Activated CD4-positive, alpha-beta T cell treated with anti-CD3 and anti-CD28 coated beads, Interleukin-2, amount 10 ng/mL, durations not matched to agents 7 days and 5 days (primary cell): ENCODE measurements at regions not wholly inside any gene's neighbourhood (a gene's known extent, or its start where the extent isn't known, plus 50 kb on each side); places are given as distances from the start of the nearest gene placed in this dataset.
A peak's percentile ranks its signal among the peaks of the same experiment; 100 is the strongest.

ENCODE experiments used
- CTCF ChIA-PET: fragments of 350-600 bp; sonication (Branson Sonifier 250); formaldehyde crosslinking; loops from one replicate; lab custom pipeline; 2021; ENCODE audit warnings: antibody characterized with exemption; lab: Charles Lee
- POLR2A ChIA-PET: fragments of 350-600 bp; sonication (Branson Sonifier 250); formaldehyde crosslinking; loops from one replicate; lab custom pipeline; 2021; ENCODE audit warnings: antibody characterized with exemption; lab: Charles Lee
- DNase-seq: peaks from one replicate; pipeline ENCODE4 v3.0.0-alpha.2; 2020
- H3K27ac Mint-ChIP-seq: one replicate; pipeline ENCODE4 v1.8.0; 2021; ENCODE audit warnings: mild to moderate bottlenecking, moderate library complexity, mixed read lengths
- H3K27me3 Mint-ChIP-seq: one replicate; pipeline ENCODE4 v1.8.0; 2021; ENCODE audit warnings: mixed read lengths
- H3K36me3 Mint-ChIP-seq: one replicate; pipeline ENCODE4 v1.8.0; 2021; ENCODE audit warnings: low read depth, mixed read lengths
- H3K4me1 Mint-ChIP-seq: one replicate; pipeline ENCODE4 v1.8.0; 2021; ENCODE audit warnings: mixed read lengths
- H3K4me3 Mint-ChIP-seq: one replicate; pipeline ENCODE4 v1.8.0; 2021; ENCODE audit warnings: mild to moderate bottlenecking, moderate library complexity, mixed read lengths
- H3K9me3 Mint-ChIP-seq: one replicate; pipeline ENCODE4 v1.8.0; 2021; ENCODE audit warnings: mixed read lengths

GRCh38 chr15:36478561-36478960 is 100.9 kb upstream of the CDIN1 start:
- ChIA-PET POLR2A (no interaction called here), CTCF (no interaction called here)
- Mint-ChIP-seq H3K36me3 (no peaks in the 10 kb centered on the region), H3K27ac (no peak overlapping the region), H3K4me3 (no peak overlapping the region), H3K27me3 (no peaks in the 10 kb centered on the region), H3K9me3 (no peaks in the 10 kb centered on the region), H3K4me1 (no peaks in the 10 kb centered on the region)
- no peak for DNase-seq

- H3K4me1 Mint-ChIP-seq, result no peaks in the 10 kb centered on the region
- CTCF ChIA-PET, result no interaction called here
- DNase-seq, result no peak
- H3K27ac Mint-ChIP-seq, result no peak overlapping the region
- no peaks in the 10 kb centered on the region for H3K27me3 Mint-ChIP-seq
- POLR2A ChIA-PET, result no interaction called here
- no peaks in the 10 kb centered on the region for H3K9me3 Mint-ChIP-seq
- no peak overlapping the region for H3K4me3 Mint-ChIP-seq
- H3K36me3 Mint-ChIP-seq, result no peaks in the 10 kb centered on the region
Observed at GRCh38 chr15:36479200-36479896, 100.1 kb upstream of the CDIN1 start.

- no peaks in the 10 kb centered on the region for H3K27me3 Mint-ChIP-seq
- no peaks in the 10 kb centered on the region for H3K36me3 Mint-ChIP-seq
- CTCF ChIA-PET, result no interaction called here
- H3K27ac Mint-ChIP-seq, result no peak overlapping the region
- DNase-seq, result no peak
- no peak overlapping the region for H3K4me3 Mint-ChIP-seq
- no peaks in the 10 kb centered on the region for H3K9me3 Mint-ChIP-seq
- POLR2A ChIA-PET, result no interaction called here
- no peaks in the 10 kb centered on the region for H3K4me1 Mint-ChIP-seq
Observed at GRCh38 chr15:36481156-36481555, 98.3 kb upstream of the CDIN1 start.

- Mint-ChIP-seq H3K9me3 (no peaks in the 10 kb centered on the region), H3K27ac (no peak overlapping the region), H3K27me3 (no peaks in the 10 kb centered on the region), H3K4me1 (no peaks in the 10 kb centered on the region), H3K4me3 (no peak overlapping the region), H3K36me3 (no peaks in the 10 kb centered on the region)
- CTCF ChIA-PET, result interaction anchor here (0.9 kb wide), 1 partner anchor 8 kb away, joined by 3 read pairs; no protein-coding TSS in a partner anchor
- no peak for DNase-seq
- POLR2A ChIA-PET, result no interaction called here
Observed at GRCh38 chr15:36483409-36483808, 96.0 kb upstream of the CDIN1 start.

GRCh38 chr15:36484038-36484778 is 95.2 kb upstream of the CDIN1 start:
- Mint-ChIP-seq H3K27ac (no peak overlapping the region), H3K4me3 (no peak overlapping the region), H3K9me3 (no peaks in the 10 kb centered on the region), H3K4me1 (no peaks in the 10 kb centered on the region), H3K27me3 (no peaks in the 10 kb centered on the region), H3K36me3 (no peaks in the 10 kb centered on the region)
- POLR2A ChIA-PET, result no interaction called here
- no peak for DNase-seq
- CTCF ChIA-PET, result interaction anchor here (0.9 kb wide), 1 partner anchor 9 kb away, joined by 3 read pairs; no protein-coding TSS in a partner anchor

DNA sequence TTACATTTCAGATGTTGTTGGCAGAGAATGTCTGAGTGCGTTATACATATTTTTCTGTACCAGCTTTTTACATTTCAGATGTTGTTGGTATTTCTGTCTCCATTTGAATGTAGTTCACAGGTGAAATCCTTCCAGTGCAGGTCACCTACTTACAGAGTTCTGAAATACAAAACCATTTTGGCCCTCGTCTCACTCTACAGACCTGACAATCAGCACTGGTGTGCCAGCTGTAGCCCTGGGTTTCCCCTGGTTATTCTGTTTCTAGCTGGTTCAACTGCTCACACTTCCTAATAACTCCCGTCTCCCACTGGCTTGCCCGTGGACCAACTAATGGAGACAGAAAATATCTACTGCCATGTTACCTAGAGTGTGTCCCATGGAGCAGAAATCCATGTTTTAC is 87.5 kb upstream of the CDIN1 start:
- H3K4me3 Mint-ChIP-seq, result no peak overlapping the region
- DNase-seq, result no peak
- no peaks in the 10 kb centered on the region for H3K4me1 Mint-ChIP-seq
- ChIA-PET CTCF (interaction anchor here (0.7 kb wide), 1 partner anchor 235 kb away, joined by 3 read pairs; no protein-coding TSS in a partner anchor), POLR2A (no interaction called here)
- H3K27me3 Mint-ChIP-seq, result peaks cover 2% of the 10 kb centered on the region
- H3K9me3 Mint-ChIP-seq, result no peaks in the 10 kb centered on the region
- H3K27ac Mint-ChIP-seq, result no peak overlapping the region
- H3K36me3 Mint-ChIP-seq, result no peaks in the 10 kb centered on the region

GRCh38 chr15:36495456-36495991 is 83.9 kb upstream of the CDIN1 start:
- Mint-ChIP-seq H3K36me3 (no peaks in the 10 kb centered on the region), H3K4me3 (no peak overlapping the region), H3K9me3 (no peaks in the 10 kb centered on the region), H3K27me3 (peaks cover 16% of the 10 kb centered on the region), H3K27ac (no peak overlapping the region), H3K4me1 (no peaks in the 10 kb centered on the region)
- no peak for DNase-seq
- POLR2A ChIA-PET, result no interaction called here
- CTCF ChIA-PET, result no interaction called here

DNA sequence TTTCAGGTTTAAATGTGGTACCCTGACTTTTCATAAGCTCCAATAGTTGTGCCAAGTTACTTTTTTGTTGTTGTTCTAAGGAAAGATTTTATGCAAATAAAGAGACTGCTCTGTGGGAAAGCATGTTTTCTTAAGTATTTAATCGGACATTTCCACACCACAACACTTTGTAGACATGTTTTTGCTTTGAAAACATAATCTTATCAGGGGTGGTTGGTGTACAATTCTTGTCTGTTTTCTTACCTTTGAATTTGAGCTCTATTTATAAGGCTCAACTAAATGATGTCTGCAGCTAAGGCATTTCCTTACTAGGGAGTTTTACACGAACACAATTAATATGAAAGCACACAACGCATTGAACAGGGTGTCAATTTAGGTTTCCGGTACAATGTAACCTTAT is 81.5 kb upstream of the CDIN1 start:
- H3K27ac Mint-ChIP-seq, result no peak overlapping the region
- ChIA-PET CTCF (no interaction called here), POLR2A (no interaction called here)
- H3K27me3 Mint-ChIP-seq, result peaks cover 25% of the 10 kb centered on the region
- no peak overlapping the region for H3K4me3 Mint-ChIP-seq
- no peaks in the 10 kb centered on the region for H3K36me3 Mint-ChIP-seq
- no peaks in the 10 kb centered on the region for H3K4me1 Mint-ChIP-seq
- no peaks in the 10 kb centered on the region for H3K9me3 Mint-ChIP-seq
- no peak for DNase-seq

DNA sequence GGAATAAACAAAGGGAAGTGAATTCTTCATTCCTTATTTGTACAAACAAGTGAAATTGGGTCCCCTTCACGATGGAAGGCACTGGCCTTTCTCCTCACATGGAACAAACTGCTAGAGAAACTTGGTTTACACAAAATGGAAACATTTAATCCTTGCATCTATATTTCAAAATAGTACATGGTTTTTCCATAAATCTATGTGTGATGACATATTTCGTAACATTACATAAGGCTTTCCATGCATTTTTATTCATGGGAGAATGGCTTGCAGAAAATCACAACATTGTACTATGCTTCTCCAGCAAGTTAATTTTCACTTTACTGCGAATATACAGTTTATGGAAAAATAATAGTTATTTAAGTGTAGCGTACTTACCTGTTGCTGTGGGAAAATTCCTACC is 81.0 kb upstream of the CDIN1 start:
- H3K36me3 Mint-ChIP-seq, result no peaks in the 10 kb centered on the region
- ChIA-PET CTCF (no interaction called here), POLR2A (no interaction called here)
- no peak overlapping the region for H3K27ac Mint-ChIP-seq
- H3K4me1 Mint-ChIP-seq, result no peaks in the 10 kb centered on the region
- no peak overlapping the region for H3K4me3 Mint-ChIP-seq
- peaks cover 28% of the 10 kb centered on the region for H3K27me3 Mint-ChIP-seq
- no peak for DNase-seq
- no peaks in the 10 kb centered on the region for H3K9me3 Mint-ChIP-seq

GRCh38 chr15:36498916-36499315 is 80.5 kb upstream of the CDIN1 start:
- peaks cover 28% of the 10 kb centered on the region for H3K27me3 Mint-ChIP-seq
- POLR2A ChIA-PET, result no interaction called here
- no peak overlapping the region for H3K27ac Mint-ChIP-seq
- DNase-seq, result no peak
- no peaks in the 10 kb centered on the region for H3K9me3 Mint-ChIP-seq
- CTCF ChIA-PET, result no interaction called here
- H3K4me3 Mint-ChIP-seq, result no peak overlapping the region
- H3K36me3 Mint-ChIP-seq, result no peaks in the 10 kb centered on the region
- no peaks in the 10 kb centered on the region for H3K4me1 Mint-ChIP-seq

DNA sequence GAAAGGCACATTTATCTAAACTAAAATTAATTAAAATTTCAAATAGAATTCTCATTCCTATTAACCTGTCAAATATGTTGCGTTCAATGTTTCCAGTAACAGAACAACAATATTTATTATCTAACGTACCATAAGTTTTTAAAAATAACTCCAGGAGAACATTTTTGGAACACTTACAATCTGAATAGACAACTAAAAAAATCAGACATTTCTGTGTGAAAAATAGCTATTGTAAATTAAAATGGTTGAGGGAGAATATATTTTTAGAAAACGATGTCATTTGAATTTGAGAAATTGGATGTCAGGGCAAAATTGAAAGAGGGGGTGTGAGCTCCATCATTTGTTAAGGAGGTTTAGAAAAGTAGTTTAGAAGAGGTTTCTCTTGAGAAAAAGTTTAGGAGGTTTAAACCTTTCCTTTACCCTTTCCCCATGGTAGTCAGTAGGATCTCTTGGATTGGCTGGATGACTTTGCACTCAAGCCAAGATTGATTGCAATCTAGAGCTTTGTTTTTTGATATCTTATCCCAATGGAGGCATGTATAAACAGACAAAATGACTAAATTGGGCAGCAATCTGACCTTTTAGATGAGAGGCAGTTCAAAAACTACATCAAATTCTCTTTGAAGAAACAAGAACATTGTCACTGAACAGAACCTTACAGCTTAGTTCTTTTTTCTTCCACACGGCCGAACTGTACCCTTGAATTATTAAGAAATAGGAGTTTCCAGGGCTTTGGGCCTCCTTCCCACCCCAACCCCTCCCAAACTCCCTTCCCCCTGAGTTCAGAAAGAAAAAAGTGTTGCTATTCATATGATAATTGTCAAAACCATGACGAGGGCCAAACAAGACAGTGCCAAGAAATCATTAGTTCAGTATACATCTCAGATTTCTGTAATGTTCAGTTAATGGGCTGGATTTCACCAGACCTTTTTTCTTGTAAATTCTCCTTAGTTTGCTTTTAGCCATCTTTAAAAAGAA is 79.7 kb upstream of the CDIN1 start:
- Mint-ChIP-seq H3K27me3 (peaks cover 28% of the 10 kb centered on the region), H3K4me1 (no peaks in the 10 kb centered on the region), H3K36me3 (no peaks in the 10 kb centered on the region), H3K4me3 (no peak overlapping the region), H3K27ac (no peak overlapping the region), H3K9me3 (no peaks in the 10 kb centered on the region)
- ChIA-PET POLR2A (no interaction called here), CTCF (no interaction called here)
- no peak for DNase-seq

DNA sequence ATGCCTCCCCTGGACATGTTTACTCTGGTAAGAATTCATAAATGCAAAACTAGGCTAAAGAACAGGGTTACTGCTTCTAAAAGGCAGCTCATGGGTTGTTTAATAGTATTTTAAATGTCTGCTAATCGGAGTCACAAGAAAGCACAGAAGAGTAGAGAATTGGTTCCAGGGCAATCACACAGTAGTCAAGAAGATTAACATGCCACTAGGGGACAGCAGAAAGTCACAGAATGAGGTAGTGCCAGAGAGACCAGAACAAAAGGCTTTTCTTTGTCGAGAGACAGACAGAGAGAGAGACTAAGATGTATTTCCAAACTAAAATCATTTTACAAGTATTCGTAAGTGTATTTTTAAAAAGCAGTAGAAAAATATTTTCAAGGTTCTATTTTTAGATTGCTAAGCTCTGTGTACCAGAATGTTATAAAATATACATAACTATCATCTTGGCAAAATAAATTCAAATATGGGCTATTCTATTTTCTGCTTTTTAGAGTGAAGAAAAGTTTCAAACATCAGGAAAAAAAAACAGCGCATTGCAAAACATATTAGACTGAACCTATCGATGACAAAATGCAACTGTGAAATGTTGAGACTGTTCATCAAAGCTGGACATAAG is 78.3 kb upstream of the CDIN1 start:
- Mint-ChIP-seq H3K4me1 (no peaks in the 10 kb centered on the region), H3K9me3 (no peaks in the 10 kb centered on the region), H3K36me3 (no peaks in the 10 kb centered on the region), H3K4me3 (no peak overlapping the region), H3K27ac (no peak overlapping the region), H3K27me3 (peaks cover 28% of the 10 kb centered on the region)
- CTCF ChIA-PET, result interaction anchor here (1.1 kb wide), 1 partner anchor 12 kb away, joined by 3 read pairs; no protein-coding TSS in a partner anchor
- DNase-seq, result peak; percentile 18
- POLR2A ChIA-PET, result interaction anchor here (0.7 kb wide), 1 partner anchor 12 kb away, joined by 3 read pairs; no protein-coding TSS in a partner anchor
